Bronchial epithelial cell (primary cell): ENCODE measurements at regions not wholly inside any gene's neighbourhood (a gene's known extent, or its start where the extent isn't known, plus 50 kb on each side); places are given as distances from the start of the nearest gene placed in this dataset.
"Not testable (repeated sequence)": the region's sequence is repeated elsewhere in the genome, so short reads cannot be mapped to it uniquely, and the experiment has no call there.

Experiments
- DNase-seq: peaks from one replicate; pipeline ENCODE4 v3.0.0-alpha.2; 2010; ENCODE audit warnings: low read depth
- FAIRE-seq: peaks from 2 replicates; lab custom pipeline; 2011; peaks lifted over from hg19 to GRCh38; lab: Jason Lieb, UNC
- H3K27me3 ChIP-seq: 2 replicates; pipeline ENCODE4 v1.5.1; 2011; ENCODE audit warnings: low read length; ENCODE audit not compliant: control insufficient read depth, insufficient read depth
- H3K36me3 ChIP-seq: 2 replicates; pipeline ENCODE4 v1.5.1; 2011; ENCODE audit warnings: low read length; ENCODE audit not compliant: control insufficient read depth, insufficient read depth
- H3K4me3 ChIP-seq: 2 replicates; pipeline ENCODE4 v1.5.1; 2011; ENCODE audit warnings: mild to moderate bottlenecking, low read depth, low read length, control low read depth
- CTCF ChIP-seq: IDR thresholded peaks from 2 replicates; pipeline ENCODE4 v1.5.1; 2011; ENCODE audit warnings: mild to moderate bottlenecking, moderate library complexity, low read length, control low read depth, inconsistent platforms; ENCODE audit not compliant: insufficient read depth, severe bottlenecking

- no peaks in the 10 kb centered on the region for H3K36me3 ChIP-seq
- FAIRE-seq (no peak), DNase-seq (no peak)
- no peaks in the 10 kb centered on the region for H3K27me3 ChIP-seq
- no peak for TF ChIP-seq CTCF
- no peak overlapping the region for H3K4me3 ChIP-seq
These were observed 302.7 kb upstream of the CCL2 start for GRCh38 chr17:33952425-33952824.

GRCh38 chr17:33954597-33954996 lies 300.5 kb upstream of the CCL2 start:
- FAIRE-seq, result no peak
- Histone ChIP-seq H3K36me3 (no peaks in the 10 kb centered on the region), H3K4me3 (no peak overlapping the region), H3K27me3 (no peaks in the 10 kb centered on the region)
- TF ChIP-seq CTCF, result no peak
- DNase-seq, result no peak

- Histone ChIP-seq H3K4me3 (no peak overlapping the region), H3K27me3 (no peaks in the 10 kb centered on the region), H3K36me3 (no peaks in the 10 kb centered on the region)
- TF ChIP-seq CTCF, result no peak
- DNase-seq (no peak), FAIRE-seq (no peak)
These were observed 299.6 kb upstream of the CCL2 start for GRCh38 chr17:33955461-33955860.

GRCh38 chr17:33959098-33959497 lies 296.0 kb upstream of the CCL2 start:
- not testable (repeated sequence) for FAIRE-seq, DNase-seq, H3K27me3 ChIP-seq, H3K36me3 ChIP-seq, H3K4me3 ChIP-seq

- TF ChIP-seq CTCF, result no peak
- H3K27me3 ChIP-seq, result no peaks in the 10 kb centered on the region
- DNase-seq, result no peak
- FAIRE-seq, result no peak
- H3K36me3 ChIP-seq, result no peaks in the 10 kb centered on the region
- no peak overlapping the region for H3K4me3 ChIP-seq
These were observed 292.0 kb upstream of the CCL2 start for GRCh38 chr17:33962857-33963655.

GRCh38 chr17:33964344-33964979 lies 290.6 kb upstream of the CCL2 start:
- no peak overlapping the region for H3K4me3 ChIP-seq
- FAIRE-seq (no peak), DNase-seq (no peak)
- no peaks in the 10 kb centered on the region for H3K27me3 ChIP-seq
- TF ChIP-seq CTCF, result no peak
- no peaks in the 10 kb centered on the region for H3K36me3 ChIP-seq
